Spleen (tissue), 11 donors: ENCODE measurements at regions not wholly inside any gene's neighbourhood (a gene's known extent, or its start where the extent isn't known, plus 50 kb on each side); places are given as distances from the start of the nearest gene placed in this dataset.

ENCODE experiments used
- DNase-seq: peaks from one replicate; pipeline ENCODE4 v3.0.0-alpha.2; 2020
- H3K27ac ChIP-seq, 8 donors: fragments of 200-600 bp; sonication (generic) in 7 of 8; 1 replicate in 4 of 8; 2 replicates in 4 of 8; pipeline versions ENCODE4 v1.5.0 to v1.8.0; 2016 to 2021; ENCODE audit warnings: inconsistent platforms in 4 of 8, mild to moderate bottlenecking in 4 of 8, moderate library complexity in 1 of 8
- H3K27me3 ChIP-seq, 7 donors: fragments of 200-600 bp; sonication (generic) in 6 of 7; replicated peaks in 1 of 7; 1 replicate in 4 of 7; 2 replicates in 3 of 7; pipeline versions ENCODE4 v1.5.0 to v1.8.0; 2016 to 2021; ENCODE audit warnings: inconsistent platforms in 3 of 7, mild to moderate bottlenecking in 1 of 7
- H3K36me3 ChIP-seq, 6 donors: fragments of 200-600 bp; sonication (generic) in 5 of 6; 1 replicate in 4 of 6; 2 replicates in 2 of 6; pipeline versions ENCODE4 v1.5.0 to v1.8.0; 2016 to 2021; ENCODE audit warnings: inconsistent platforms in 2 of 6
- H3K4me1 ChIP-seq, 6 donors: fragments of 200-600 bp; sonication (generic) in 5 of 6; 1 replicate in 3 of 6; 2 replicates in 3 of 6; pipeline versions ENCODE4 v1.5.0 to v1.8.0; 2016 to 2021; ENCODE audit warnings: inconsistent platforms in 3 of 6
- H3K4me3 ChIP-seq, 8 donors: fragments of 200-600 bp; sonication (generic) in 7 of 8; 1 replicate in 4 of 8; 2 replicates in 4 of 8; pipeline versions ENCODE4 v1.5.0 to v1.8.0; 2016 to 2021; ENCODE audit warnings: inconsistent platforms in 4 of 8, mild to moderate bottlenecking in 4 of 8, moderate library complexity in 2 of 8
- H3K9me3 ChIP-seq, 8 donors: fragments of 200-600 bp; sonication (generic) in 7 of 8; 1 replicate in 4 of 8; 2 replicates in 4 of 8; pipeline versions ENCODE4 v1.5.0 to v1.8.0; 2016 to 2021; ENCODE audit warnings: inconsistent platforms in 4 of 8
- CTCF ChIP-seq, 11 experiments: fragments of 200-600 bp in 7 of 11; fragments of 450-650 bp in 4 of 11; sonication (generic) in 4 of 11; IDR thresholded peaks in 8 of 11; conservative IDR thresholded peaks in 3 of 11; 1 replicate in 7 of 11; 2 replicates in 4 of 11; pipeline versions ENCODE4 v1.4.0 to v1.8.0; 2016 to 2021; ENCODE audit warnings: antibody characterized with exemption in 11 of 11, inconsistent platforms in 4 of 11, mild to moderate bottlenecking in 1 of 11
- POLR2A ChIP-seq, 3 donors: fragments of 450-650 bp; IDR thresholded peaks; one replicate each; pipeline ENCODE4 v1.5.1; 2017; ENCODE audit warnings: antibody characterized with exemption in 3 of 3, mild to moderate bottlenecking in 1 of 3
- POLR2AphosphoS5 ChIP-seq, 3 donors: sonication (generic); formaldehyde crosslinking; IDR thresholded peaks; one replicate each; pipeline ENCODE4 v1.5.1; 2017; ENCODE audit warnings: antibody characterized with exemption in 3 of 3
- WGBS, 5 donors: extraction: QIAGEN DNeasy Blood & Tissue Kit in 3 of 5; methylation state at CpG; one replicate each; pipeline versions ENCODE4 v1.1.5 to v1.1.7; 2013 to 2018; 5-methylcytosine and 5-hydroxymethylcytosine counted together
- intact Hi-C: fragments of 100-400 bp; cut with DNase I; formaldehyde crosslinking; loops from one replicate; pipeline ENCODE4 v1.15.0; 2023; ENCODE audit warnings: low total_unique reads
- donor health status: healthy with polysubstance abuse.
- donor health status: DM: no; HTN: no; CAD: no; lungs with moderate emphysema.
- donor health status: DM: no; HTN: no; CAD: no.
- donor health status: Bipolar disorder and iron deficiency.
- donor health status: healthy.
- donor health status: DM: no; HTN: no; CAD: no.
- donor health status: DM: yes; HTN: yes; CAD: no.

DNA sequence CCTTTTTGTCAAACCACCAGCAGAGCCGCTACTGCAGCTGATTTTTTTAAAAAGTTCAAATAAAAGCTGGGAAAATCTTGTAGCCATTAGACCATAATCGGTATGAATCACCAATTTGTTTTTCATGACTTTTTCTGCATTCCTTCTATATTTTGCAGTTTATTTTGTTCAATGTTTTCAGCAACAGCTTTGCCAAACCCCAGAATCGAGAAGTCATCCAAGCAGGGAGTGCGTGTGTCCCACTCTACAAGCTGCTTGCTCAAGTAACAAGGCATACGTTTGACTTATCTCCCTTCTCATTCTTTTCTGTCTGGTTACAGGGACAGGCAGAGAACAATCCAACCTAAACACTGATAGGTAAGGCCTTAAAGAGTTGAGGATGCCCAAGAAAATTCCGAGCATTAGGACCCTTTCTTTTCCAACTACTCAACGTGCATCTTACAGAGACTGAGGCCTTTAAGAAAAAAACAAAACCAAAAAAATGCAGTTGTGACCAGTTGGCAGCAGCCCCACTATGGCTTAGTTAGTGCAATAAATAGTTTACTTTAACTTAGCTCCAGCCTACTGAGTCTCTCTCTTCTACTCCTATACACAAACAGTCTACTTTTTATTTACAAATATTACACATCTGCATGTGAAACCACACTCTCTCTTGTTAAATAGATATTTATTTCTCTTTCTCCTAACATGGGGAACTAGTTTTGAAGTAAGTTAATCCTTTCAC is 134.7 kb upstream of the SLIT3 start:
- no peaks in the 10 kb centered on the region for H3K36me3 ChIP-seq
- no peak overlapping the region for H3K27ac ChIP-seq
- intact Hi-C loops: no loop called here
- no peaks in the 10 kb centered on the region for H3K4me1 ChIP-seq
- DNase-seq: no peak
- H3K9me3 ChIP-seq: no peaks in the 10 kb centered on the region
- TF ChIP-seq POLR2AphosphoS5 (IDR thresholded peaks at IDR 0.05) (no peak), CTCF (IDR thresholded peaks at IDR 0.05 in 8 of 11, conservative IDR thresholded peaks at IDR 0.05 in 3 of 11) (no peak), POLR2A (IDR thresholded peaks at IDR 0.05) (no peak)
- peaks cover 0 to 5% (median 0%) of the 10 kb centered on the region in 7 donors for H3K27me3 ChIP-seq
- no peak overlapping the region for H3K4me3 ChIP-seq
- 70 to 84% (median 80%) methylated on average over 7 of the region's 7 CpGs for WGBS, 5 donors

GRCh38 chr5:169433221-169433651 is 132.3 kb upstream of the SLIT3 start:
- Histone ChIP-seq H3K4me3 (no peak overlapping the region), H3K9me3 (no peaks in the 10 kb centered on the region), H3K4me1 (no peaks in the 10 kb centered on the region), H3K27me3 (peaks cover 0 to under 1% (median 0%) of the 10 kb centered on the region in 7 donors), H3K27ac (no peak overlapping the region), H3K36me3 (no peaks in the 10 kb centered on the region)
- no peak for DNase-seq
- TF ChIP-seq POLR2AphosphoS5 (IDR thresholded peaks at IDR 0.05): no peak
- no peak for TF ChIP-seq CTCF (IDR thresholded peaks at IDR 0.05 in 8 of 11, conservative IDR thresholded peaks at IDR 0.05 in 3 of 11)
- TF ChIP-seq POLR2A (IDR thresholded peaks at IDR 0.05): no peak
- 58 to 88% (median 70%) methylated on average over 5 of the region's 5 CpGs for WGBS, 5 donors
- intact Hi-C loops: no loop called here

GRCh38 chr5:169431386-169431785 is 130.4 kb upstream of the SLIT3 start:
- no peaks in the 10 kb centered on the region for H3K27me3 ChIP-seq
- no peak overlapping the region for H3K27ac ChIP-seq
- TF ChIP-seq POLR2AphosphoS5 (IDR thresholded peaks at IDR 0.05) (no peak), POLR2A (IDR thresholded peaks at IDR 0.05) (no peak), CTCF (IDR thresholded peaks at IDR 0.05 in 8 of 11, conservative IDR thresholded peaks at IDR 0.05 in 3 of 11) (no peak)
- H3K4me1 ChIP-seq: no peaks in the 10 kb centered on the region
- DNase-seq: no peak
- H3K4me3 ChIP-seq: no peak overlapping the region
- 61 to 95% (median 87%) methylated on average over 3 of the region's 3 CpGs for WGBS, 5 donors
- no peaks in the 10 kb centered on the region for H3K36me3 ChIP-seq
- intact Hi-C loops: no loop called here
- no peaks in the 10 kb centered on the region for H3K9me3 ChIP-seq

DNA sequence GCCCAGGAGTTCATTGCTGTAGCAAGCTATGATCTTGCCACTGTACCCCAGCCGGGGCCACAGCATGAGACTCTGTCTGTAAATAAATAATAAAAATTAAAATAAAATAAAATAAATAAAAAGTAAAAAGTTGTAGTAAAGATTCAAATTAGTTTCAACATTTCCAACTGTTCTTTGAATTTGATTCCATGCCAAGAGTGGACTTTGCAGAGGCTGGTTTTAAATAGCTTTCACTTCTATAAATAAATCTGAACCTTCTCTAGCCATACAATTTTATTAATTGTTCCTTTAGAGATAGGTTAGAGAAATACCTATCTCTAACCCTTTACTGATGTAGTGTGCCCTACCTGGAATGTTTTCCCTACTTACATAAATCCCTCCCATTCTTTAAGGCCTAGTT is 129.7 kb upstream of the SLIT3 start:
- Histone ChIP-seq H3K27me3 (no peaks in the 10 kb centered on the region), H3K4me3 (no peak overlapping the region), H3K4me1 (no peaks in the 10 kb centered on the region), H3K9me3 (no peaks in the 10 kb centered on the region), H3K27ac (no peak overlapping the region), H3K36me3 (no peaks in the 10 kb centered on the region)
- TF ChIP-seq POLR2A (IDR thresholded peaks at IDR 0.05): no peak
- WGBS, 5 donors: 79 to 96% (median 88%) methylated on average over 1 of the region's 1 CpG
- intact Hi-C loops: no loop called here
- DNase-seq: no peak
